ENCODE measurements at regions not wholly inside any gene's neighbourhood (a gene's known extent, or its start where the extent isn't known, plus 50 kb on each side); places are given as distances from the start of the nearest gene placed in this dataset.

GRCh38 chr2:116810645-116811044 is 1003.8 kb upstream of the DDX18 start:
- CTCF ChIA-PET, result no interaction called here
- H4K5ac ChIP-seq (ENCODE audit: low read depth, low read length), result no peak overlapping the region
- H3K4ac ChIP-seq (ENCODE audit: low read depth, low read length), result no peak overlapping the region
- no peaks in the 10 kb centered on the region for H3K79me1 ChIP-seq (ENCODE audit: low read depth in 1 of 2, low read length in 2 of 2)
- intact Hi-C loops (cut with micrococcal nuclease) (no loop called here), dilution Hi-C loops (cut with HindIII; ENCODE audit: low sequenced_read_pairs, unreplicated experiment) (no loop called here), in situ Hi-C loops (cut with MboI; ENCODE audit: low sequenced_read_pairs) (no loop called here)
- H3K4me2 ChIP-seq (ENCODE audit: low read depth, low read length), result no peak overlapping the region
- no peak overlapping the region for H3K9ac ChIP-seq (ENCODE audit: low read depth, low read length)
- no peak overlapping the region for H2AK5ac ChIP-seq (ENCODE audit: low read depth, low read length)
- H3K14ac ChIP-seq (replicated peaks; ENCODE audit: low read depth, low read length), result no peak overlapping the region
- no peak overlapping the region for H3K18ac ChIP-seq (ENCODE audit: low read depth, low read length)
- no TSS peak for BruUV-seq (replicated peaks)
- H3K56ac ChIP-seq (ENCODE audit: extremely low read depth, insufficient read depth, low read length), result no peak overlapping the region
- DNase-seq, result no peak
- H3K27ac ChIP-seq (ENCODE audit: insufficient read depth, low read length), result no peak overlapping the region
- no peaks in the 10 kb centered on the region for H3K4me1 ChIP-seq (ENCODE audit: control insufficient read depth, insufficient read depth, low read length)
- H3K9me1 ChIP-seq (ENCODE audit: insufficient read depth, low read length), result no peaks in the 10 kb centered on the region
- H2BK5ac ChIP-seq (ENCODE audit: low read depth, low read length, poor library complexity, severe bottlenecking), result no peak overlapping the region
- WGBS, 2 experiments (ENCODE audit: extremely low coverage in 2 of 2, insufficient read length in 1 of 2), result no CpG with 5 or more reads among the region's 1 CpG
- no peaks in the 10 kb centered on the region for H4K20me1 ChIP-seq (ENCODE audit: insufficient read depth, low read length)
- H3K9me3 ChIP-seq (ENCODE audit: control insufficient read depth, insufficient read depth, low read length), result peaks cover 5% of the 10 kb centered on the region; the same call in 1 of the 2 replicates
- no peaks in the 10 kb centered on the region for H3K27me3 ChIP-seq (ENCODE audit: control insufficient read depth, insufficient read depth, low read length)
- H3K36me3 ChIP-seq (ENCODE audit: control insufficient read depth, insufficient read depth, low read length), result no peaks in the 10 kb centered on the region
- H4K8ac ChIP-seq (ENCODE audit: low read depth in 2 of 2, low read length in 2 of 2), result no peak overlapping the region
- H3K4me3 ChIP-seq (ENCODE audit: insufficient read depth, low read depth, low read length), result no peak overlapping the region
- H2AFZ ChIP-seq (replicated peaks; ENCODE audit: low read length, poor library complexity), result no peak overlapping the region
- no peak overlapping the region for H2AK9ac ChIP-seq (replicated peaks; ENCODE audit: low read depth, low read length, poor library complexity)
- no peak overlapping the region for H2BK120ac ChIP-seq (ENCODE audit: low read depth, low read length)
- no peak overlapping the region for H2BK15ac ChIP-seq (ENCODE audit: low read depth, low read length)
- H3K23ac ChIP-seq (ENCODE audit: low read depth, low read length), result no peak overlapping the region
- no peak overlapping the region for H4K91ac ChIP-seq (ENCODE audit: insufficient read depth, low read depth, low read length)
- H2BK20ac ChIP-seq (ENCODE audit: low read depth, low read length), result no peak overlapping the region
- no peak for TF ChIP-seq CTCF (conservative IDR thresholded peaks at IDR 0.05; ENCODE audit: low read depth, low read length)
- TF ChIP-seq RAD21 (IDR thresholded peaks at IDR 0.05; ENCODE audit: low read length), result no peak
- no peak for TF ChIP-seq FOS (IDR thresholded peaks at IDR 0.05; ENCODE audit: low read depth, low read length)
- no peak for TF ChIP-seq BHLHE40 (IDR thresholded peaks at IDR 0.05; ENCODE audit: low read depth, low read length)
- no peak for TF ChIP-seq MAZ (IDR thresholded peaks at IDR 0.05; ENCODE audit: borderline replicate concordance, low read depth, low read length)
- TF ChIP-seq POLR2A (IDR thresholded peaks at IDR 0.05; ENCODE audit: low read depth, low read length), result no peak
- TF ChIP-seq MXI1 (IDR thresholded peaks at IDR 0.05; ENCODE audit: borderline replicate concordance, low read depth, low read length), result no peak
- no peak for TF ChIP-seq RFX5 (IDR thresholded peaks at IDR 0.05; ENCODE audit: low read depth, low read length)
- TF ChIP-seq MAFK (IDR thresholded peaks at IDR 0.05; ENCODE audit: low read depth, low read length), result no peak
- TF ChIP-seq SMC3 (IDR thresholded peaks at IDR 0.05; ENCODE audit: low read depth, low read length), result no peak
- TF ChIP-seq RCOR1 (IDR thresholded peaks at IDR 0.05; ENCODE audit: insufficient replicate concordance, low read length), result no peak
- TF ChIP-seq, protein P1, sequence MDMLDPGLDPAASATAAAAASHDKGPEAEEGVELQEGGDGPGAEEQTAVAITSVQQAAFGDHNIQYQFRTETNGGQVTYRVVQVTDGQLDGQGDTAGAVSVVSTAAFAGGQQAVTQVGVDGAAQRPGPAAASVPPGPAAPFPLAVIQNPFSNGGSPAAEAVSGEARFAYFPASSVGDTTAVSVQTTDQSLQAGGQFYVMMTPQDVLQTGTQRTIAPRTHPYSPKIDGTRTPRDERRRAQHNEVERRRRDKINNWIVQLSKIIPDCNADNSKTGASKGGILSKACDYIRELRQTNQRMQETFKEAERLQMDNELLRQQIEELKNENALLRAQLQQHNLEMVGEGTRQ (IDR thresholded peaks at IDR 0.05; ENCODE audit: low read depth, low read length), result no peak
- TF ChIP-seq CHD1 (IDR thresholded peaks at IDR 0.05; ENCODE audit: low read depth, low read length), result no peak
- TF ChIP-seq CEBPB (IDR thresholded peaks at IDR 0.05; ENCODE audit: low read depth, low read length), result no peak
- TF ChIP-seq ELK1 (IDR thresholded peaks at IDR 0.05; ENCODE audit: borderline replicate concordance, low read depth, low read length), result no peak
- TF ChIP-seq NFE2L2 (IDR thresholded peaks at IDR 0.05; ENCODE audit: low read depth, low read length), result no peak
- POLR2A ChIA-PET (ENCODE audit: unreplicated experiment), result no interaction called here
- ATAC-seq (ENCODE audit: low read depth), result no peak
